ENCODE measurements at regions not wholly inside any gene's neighbourhood (a gene's known extent, or its start where the extent isn't known, plus 50 kb on each side); places are given as distances from the start of the nearest gene placed in this dataset.

GRCh38 chr14:65210822-65211182 lies 108.5 kb upstream of the MAX start:
- TF ChIP-seq YY1 (IDR thresholded peaks at IDR 0.05; ENCODE audit: insufficient read depth, insufficient read length) (no peak), ZNF274 (IDR thresholded peaks at IDR 0.05; ENCODE audit: low read depth, low read length) (no peak)
